ENCODE measurements at regions not wholly inside any gene's neighbourhood (a gene's known extent, or its start where the extent isn't known, plus 50 kb on each side); places are given as distances from the start of the nearest gene placed in this dataset.

DNA sequence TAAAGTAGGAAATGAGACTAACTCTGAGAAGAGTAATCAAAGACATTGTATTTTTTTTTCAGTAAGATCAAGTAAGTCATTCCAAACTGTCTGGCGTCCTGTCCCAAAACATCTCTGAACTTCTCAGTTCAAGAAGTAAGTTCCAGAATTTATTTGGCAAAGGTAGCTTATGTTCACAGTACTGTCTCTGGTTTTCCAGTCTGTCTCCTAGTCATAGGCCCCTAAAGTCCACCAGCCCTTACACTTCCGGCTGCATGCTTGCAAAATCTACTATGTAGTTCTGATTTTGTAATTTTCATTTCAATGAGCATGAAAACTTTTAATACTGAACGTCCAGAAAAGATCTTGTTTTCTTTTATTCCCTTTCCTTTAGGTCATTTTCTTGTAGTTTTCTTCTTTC lies 61.4 kb upstream of the S1PR1 start:
- TF ChIP-seq, protein P1, sequence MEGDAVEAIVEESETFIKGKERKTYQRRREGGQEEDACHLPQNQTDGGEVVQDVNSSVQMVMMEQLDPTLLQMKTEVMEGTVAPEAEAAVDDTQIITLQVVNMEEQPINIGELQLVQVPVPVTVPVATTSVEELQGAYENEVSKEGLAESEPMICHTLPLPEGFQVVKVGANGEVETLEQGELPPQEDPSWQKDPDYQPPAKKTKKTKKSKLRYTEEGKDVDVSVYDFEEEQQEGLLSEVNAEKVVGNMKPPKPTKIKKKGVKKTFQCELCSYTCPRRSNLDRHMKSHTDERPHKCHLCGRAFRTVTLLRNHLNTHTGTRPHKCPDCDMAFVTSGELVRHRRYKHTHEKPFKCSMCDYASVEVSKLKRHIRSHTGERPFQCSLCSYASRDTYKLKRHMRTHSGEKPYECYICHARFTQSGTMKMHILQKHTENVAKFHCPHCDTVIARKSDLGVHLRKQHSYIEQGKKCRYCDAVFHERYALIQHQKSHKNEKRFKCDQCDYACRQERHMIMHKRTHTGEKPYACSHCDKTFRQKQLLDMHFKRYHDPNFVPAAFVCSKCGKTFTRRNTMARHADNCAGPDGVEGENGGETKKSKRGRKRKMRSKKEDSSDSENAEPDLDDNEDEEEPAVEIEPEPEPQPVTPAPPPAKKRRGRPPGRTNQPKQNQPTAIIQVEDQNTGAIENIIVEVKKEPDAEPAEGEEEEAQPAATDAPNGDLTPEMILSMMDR (IDR thresholded peaks at IDR 0.05), result no peak
- TF ChIP-seq POLR2A (IDR thresholded peaks at IDR 0.05) (no peak), EP300 (IDR thresholded peaks at IDR 0.05) (no peak)

Measured in tibial nerve (tissue), 4 donors.